GM12891 (cell line): ENCODE measurements at regions not wholly inside any gene's neighbourhood (a gene's known extent, or its start where the extent isn't known, plus 50 kb on each side); places are given as distances from the start of the nearest gene placed in this dataset.

Experiments used
- DNase-seq: peaks from one replicate; pipeline ENCODE4 v3.0.0; 2011; ENCODE audit warnings: low spot score; ENCODE audit not compliant: insufficient read length
- FAIRE-seq: peaks from 2 replicates; lab custom pipeline; 2011; peaks lifted over from hg19 to GRCh38; lab: Jason Lieb, UNC
- PAX5 ChIP-seq: IDR thresholded peaks from 2 replicates; pipeline ENCODE4 v1.6.1; 2011; ENCODE audit warnings: low read length, moderate library complexity, mild to moderate bottlenecking; ENCODE audit not compliant: insufficient read depth, severe bottlenecking
- POLR2A ChIP-seq: IDR thresholded peaks from 2 replicates; pipeline ENCODE4 v1.6.1; 2011; ENCODE audit warnings: low read depth, low read length, control low read depth
- POLR2AphosphoS5 ChIP-seq: IDR thresholded peaks from 2 replicates; pipeline ENCODE4 v1.6.1; 2011; ENCODE audit warnings: low read depth, low read length, control low read depth
- POU2F2 ChIP-seq: IDR thresholded peaks from 2 replicates; pipeline ENCODE4 v1.6.1; 2011; ENCODE audit warnings: low read depth, mild to moderate bottlenecking, control low read depth, low read length, moderate library complexity
- SPI1 ChIP-seq: IDR thresholded peaks from 2 replicates; pipeline ENCODE4 v1.6.1; 2011; ENCODE audit warnings: low read depth, low read length, control low read depth
- TAF1 ChIP-seq: IDR thresholded peaks from 2 replicates; pipeline ENCODE4 v1.6.1; 2011; ENCODE audit warnings: low read depth, low read length, control low read depth

DNA sequence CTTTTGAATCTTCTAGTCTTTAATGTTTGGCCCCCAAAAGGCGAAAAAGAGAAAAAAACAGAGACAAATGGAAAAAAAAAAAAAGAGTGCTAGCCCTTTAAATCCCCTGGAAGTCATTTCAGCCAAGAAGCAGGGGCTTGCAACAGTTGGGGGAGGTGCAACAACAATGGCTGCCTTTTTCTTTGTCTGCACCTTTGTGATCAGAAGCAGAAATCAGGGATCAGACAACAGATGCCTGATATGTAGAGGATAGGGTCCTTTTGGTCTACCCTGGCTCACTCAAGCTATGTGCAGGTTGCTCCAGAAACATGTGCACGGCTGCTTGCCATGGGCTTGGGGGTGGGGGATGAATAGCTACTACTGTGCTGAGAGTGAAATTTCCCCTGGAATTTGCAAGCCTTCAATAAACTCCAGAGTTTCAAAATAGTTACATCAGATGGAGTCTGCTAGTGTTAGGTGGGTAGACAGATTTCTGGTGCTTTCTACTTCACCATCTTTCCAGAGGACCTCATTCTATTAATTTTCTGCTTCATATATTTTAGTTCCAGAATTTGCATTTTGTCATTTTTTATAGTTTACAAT, 150.9 kb downstream of the FGF18 start:
- no peak for FAIRE-seq
- TF ChIP-seq SPI1, result no peak
- TF ChIP-seq POLR2A, result no peak
- no peak for TF ChIP-seq PAX5
- TF ChIP-seq POU2F2, result no peak
- TF ChIP-seq POLR2AphosphoS5, result no peak
- no peak for TF ChIP-seq TAF1
- no peak for DNase-seq

DNA sequence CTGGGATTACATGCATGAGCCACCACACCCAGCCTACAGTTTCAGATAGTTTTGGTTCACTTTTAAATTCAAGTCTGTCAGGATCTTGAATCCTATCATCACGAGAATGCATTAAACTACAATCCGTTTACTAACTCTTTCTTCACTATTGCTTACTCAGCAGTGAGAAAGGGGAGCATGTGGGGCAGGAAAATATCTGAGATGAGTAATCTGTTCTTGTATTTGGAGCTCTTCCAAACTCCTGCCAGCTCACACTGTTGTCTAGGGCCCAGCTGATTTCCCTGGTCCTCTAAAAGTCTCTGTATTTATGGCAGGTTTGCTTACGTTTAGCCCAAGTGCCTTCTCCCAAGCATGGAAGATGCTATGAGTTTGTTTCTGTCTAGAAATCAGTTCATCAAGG, 152.2 kb downstream of the FGF18 start:
- TF ChIP-seq PAX5, result no peak
- TF ChIP-seq POU2F2, result no peak
- no peak for TF ChIP-seq POLR2AphosphoS5
- TF ChIP-seq SPI1, result no peak
- TF ChIP-seq TAF1, result no peak
- TF ChIP-seq POLR2A, result no peak
- no peak for DNase-seq
- no peak for FAIRE-seq

DNA sequence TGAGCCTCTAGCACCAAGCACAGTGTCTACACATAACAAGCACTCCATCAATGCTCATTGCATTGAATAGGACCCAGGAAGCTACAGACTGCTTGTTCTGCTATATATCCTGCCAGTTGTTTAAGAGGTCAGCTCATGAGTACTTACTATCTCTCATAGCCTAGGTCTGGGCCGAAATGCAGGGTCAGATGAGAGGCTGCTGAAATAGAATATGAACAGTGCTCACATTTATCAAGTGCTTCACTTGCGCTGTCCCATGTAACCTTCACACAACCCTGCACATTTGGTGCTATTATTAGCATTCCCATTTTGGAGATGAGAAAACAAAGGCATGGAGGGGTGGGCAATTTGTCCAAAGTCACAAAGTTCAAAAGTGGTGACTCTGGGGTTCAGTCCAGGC, 153.6 kb downstream of the FGF18 start:
- no peak for FAIRE-seq
- no peak for TF ChIP-seq TAF1
- no peak for DNase-seq

DNA sequence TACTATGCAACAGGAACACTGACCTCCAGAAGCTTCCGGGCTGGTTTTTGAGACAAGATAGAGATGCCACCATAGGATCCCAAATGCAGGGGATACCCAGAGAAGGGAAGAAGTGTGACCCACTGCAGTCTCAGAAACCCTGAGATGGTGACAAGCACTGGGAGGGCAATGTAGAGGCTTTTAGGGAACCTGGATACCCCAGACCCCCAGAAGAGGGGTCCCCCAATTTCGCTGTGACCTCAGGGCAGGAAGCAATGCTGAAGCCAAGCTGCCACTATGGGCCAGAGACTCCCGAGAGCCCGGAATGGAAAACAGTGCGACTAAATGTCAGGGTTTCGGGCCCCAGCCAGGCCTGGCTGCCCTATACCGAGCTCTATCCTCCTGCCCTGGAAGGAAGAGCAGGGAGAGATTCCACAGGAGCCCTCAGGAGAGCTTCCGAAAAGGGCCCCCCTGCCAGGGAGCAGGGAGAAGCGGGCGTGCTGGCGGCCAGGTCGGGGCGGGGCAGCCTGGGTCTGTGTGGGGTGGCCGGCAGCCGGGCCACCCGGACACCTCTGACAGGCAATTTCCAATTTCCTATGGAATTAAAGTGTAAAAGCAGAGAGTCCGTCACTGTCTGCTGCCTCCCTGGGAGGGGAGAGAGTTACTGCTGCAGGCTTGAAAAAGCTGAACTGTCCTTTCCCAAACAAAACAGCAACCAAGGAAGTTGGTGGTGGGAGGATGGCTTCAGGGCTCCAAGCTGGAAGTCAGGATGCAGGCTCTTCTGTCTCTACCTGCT, 154.2 kb downstream of the FGF18 start:
- no peak for TF ChIP-seq POU2F2
- no peak for TF ChIP-seq POLR2AphosphoS5
- no peak for TF ChIP-seq SPI1
- TF ChIP-seq POLR2A, result no peak
- no peak for TF ChIP-seq TAF1
- TF ChIP-seq PAX5, result no peak
- no peak for DNase-seq
- no peak for FAIRE-seq

DNA sequence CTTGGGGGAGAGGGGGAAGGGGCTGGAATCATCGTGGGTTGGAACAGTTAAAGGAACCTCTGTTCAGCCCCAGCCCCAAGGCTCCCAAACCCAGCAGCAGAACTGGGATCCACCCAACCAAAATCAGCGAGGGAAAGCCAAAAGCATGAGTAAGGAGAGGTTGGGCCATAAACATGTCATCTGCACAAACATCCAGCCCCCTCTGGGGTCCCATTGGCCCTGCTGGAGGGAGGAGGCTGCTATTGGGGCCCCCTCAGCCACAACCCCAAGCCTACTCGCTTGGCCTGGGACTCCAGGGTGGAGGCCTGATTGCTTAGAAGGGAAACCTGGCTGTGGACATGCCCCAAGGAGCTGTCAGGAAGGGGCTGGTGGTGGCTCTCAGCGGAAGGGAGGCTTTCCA, 154.9 kb downstream of the FGF18 start:
- no peak for DNase-seq
- TF ChIP-seq TAF1, result no peak
- TF ChIP-seq POLR2A, result no peak
- TF ChIP-seq POLR2AphosphoS5, result no peak
- no peak for TF ChIP-seq PAX5
- TF ChIP-seq SPI1, result no peak
- no peak for TF ChIP-seq POU2F2
- FAIRE-seq, result no peak

DNA sequence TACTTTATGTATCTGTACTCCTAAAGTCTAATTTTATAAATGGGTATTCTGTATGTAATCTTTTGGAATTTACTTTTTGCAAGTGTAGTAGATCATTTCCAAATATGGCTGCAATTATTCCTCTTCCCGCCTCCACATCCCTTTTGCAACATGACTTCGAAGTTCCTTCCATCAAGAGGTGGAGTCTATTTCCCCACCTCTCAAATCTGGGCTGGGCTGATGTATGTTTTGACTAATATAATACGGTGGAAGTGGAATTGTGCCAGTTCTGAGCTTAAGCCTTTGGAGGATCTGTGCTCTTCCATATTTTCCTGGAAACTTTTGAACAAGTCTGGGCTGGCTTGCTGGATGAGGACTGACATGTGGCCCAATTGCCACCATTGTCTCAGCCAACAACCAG, 155.9 kb downstream of the FGF18 start:
- no peak for FAIRE-seq
- no peak for DNase-seq

DNA sequence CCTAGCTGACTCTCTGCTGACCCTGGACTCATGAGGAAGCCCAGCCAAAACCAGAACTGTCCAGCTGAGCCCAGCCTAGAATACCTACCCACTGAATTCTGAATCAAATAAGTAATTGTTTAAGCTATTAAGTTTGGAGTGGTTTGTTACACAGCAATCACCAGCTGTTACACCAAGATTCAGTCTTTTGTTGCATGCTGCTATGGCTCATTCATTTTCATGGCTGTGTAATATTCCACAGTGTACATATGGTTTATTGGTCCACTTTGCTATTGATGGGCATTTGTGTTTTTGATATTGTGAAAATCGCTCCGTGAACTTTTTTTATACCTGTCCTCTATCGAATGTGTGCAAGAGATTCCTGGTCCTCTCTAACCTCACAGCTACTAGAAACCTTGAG, 156.4 kb downstream of the FGF18 start:
- DNase-seq (no peak), FAIRE-seq (no peak)
- no peak for TF ChIP-seq TAF1
- TF ChIP-seq POU2F2, result no peak
- TF ChIP-seq SPI1, result no peak

More for the DNA sequence above, 155.9 kb downstream of the FGF18 start:
- TF ChIP-seq SPI1 (no peak), POLR2A (no peak), POU2F2 (no peak), POLR2AphosphoS5 (no peak), PAX5 (no peak), TAF1 (no peak)

DNA sequence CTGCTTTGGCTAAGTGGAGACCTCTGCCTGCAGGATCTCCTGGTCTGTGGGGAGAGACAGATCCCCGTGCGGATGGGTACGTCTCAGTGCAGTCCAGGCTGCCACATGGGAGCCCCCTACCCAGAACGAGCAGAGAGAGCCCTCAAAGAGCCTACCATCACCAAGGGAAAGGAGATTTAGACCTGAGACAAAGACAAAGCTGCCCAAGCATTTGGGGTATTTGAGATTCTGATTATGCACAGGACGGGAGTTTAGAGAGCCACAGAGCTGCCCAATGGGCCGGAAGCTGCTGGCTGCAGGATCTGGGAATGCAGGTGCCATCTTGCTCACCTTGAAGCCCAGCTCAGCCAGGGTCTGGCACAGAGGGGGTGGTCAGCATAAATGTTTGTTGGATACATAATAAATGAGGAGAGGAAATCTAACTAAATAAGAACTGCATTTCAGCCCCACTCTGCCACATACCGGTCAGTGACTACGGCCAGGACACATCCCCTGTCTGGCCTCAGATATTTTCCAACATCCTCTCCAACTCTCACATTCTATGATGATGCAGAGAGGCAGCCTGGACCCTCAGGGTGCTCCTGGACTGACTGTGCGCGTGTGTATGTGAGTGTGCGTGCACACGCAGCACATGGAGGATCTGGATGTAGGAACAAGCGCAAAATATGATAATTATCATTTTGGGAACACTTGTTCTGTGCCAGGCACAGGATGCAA, 157.8 kb downstream of the FGF18 start:
- DNase-seq, result no peak
- FAIRE-seq, result no peak
- no peak for TF ChIP-seq POLR2AphosphoS5
- TF ChIP-seq PAX5, result no peak
- TF ChIP-seq TAF1, result no peak
- no peak for TF ChIP-seq POU2F2
- no peak for TF ChIP-seq POLR2A
- no peak for TF ChIP-seq SPI1

DNA sequence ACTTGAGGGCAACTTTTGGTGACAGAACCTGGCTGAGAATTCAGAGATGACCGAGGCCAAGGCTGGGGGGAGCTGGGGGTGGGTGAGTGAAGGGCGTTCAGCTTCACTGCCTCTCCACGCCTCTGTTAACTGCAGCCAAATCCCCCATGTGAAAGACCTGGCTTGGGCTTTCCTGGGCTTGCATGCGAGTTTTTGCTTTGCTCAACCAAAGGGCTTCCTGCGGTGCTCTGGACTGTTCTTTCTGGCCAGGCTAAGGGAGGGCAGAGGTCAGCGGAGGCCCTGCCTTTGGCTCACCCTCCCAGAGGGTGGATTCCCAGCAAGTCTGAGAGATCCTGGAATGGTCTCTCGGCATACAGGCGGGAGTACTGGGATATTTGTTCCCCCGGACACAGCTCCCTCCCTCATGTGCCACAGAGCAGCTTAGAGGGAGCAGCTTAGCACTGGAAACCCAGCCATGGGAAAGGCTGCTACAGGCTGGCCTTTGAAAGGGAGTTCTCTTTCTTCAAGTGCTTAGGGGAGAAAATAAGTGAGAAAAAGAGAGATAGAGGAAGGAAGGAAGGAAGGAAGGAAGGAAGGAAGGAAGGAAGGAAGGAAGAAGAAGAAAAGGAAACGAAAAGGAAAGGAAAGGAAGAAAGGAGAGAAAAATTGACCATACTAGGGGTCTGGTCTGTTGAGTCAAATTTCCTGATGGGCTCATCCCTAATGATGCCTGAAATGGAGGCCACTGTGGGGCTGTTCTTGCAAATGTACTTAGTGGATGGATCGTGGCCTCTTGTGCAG, 158.8 kb downstream of the FGF18 start:
- DNase-seq, result no peak
- TF ChIP-seq TAF1 (no peak), POU2F2 (no peak), PAX5 (no peak), POLR2AphosphoS5 (no peak), SPI1 (no peak), POLR2A (no peak)
- no peak for FAIRE-seq
